ENCODE measurements at regions not wholly inside any gene's neighbourhood (a gene's known extent, or its start where the extent isn't known, plus 50 kb on each side); places are given as distances from the start of the nearest gene placed in this dataset.

GRCh38 chr4:1574601-1575417 lies 109.3 kb downstream of the FAM53A start:
- TF ChIP-seq CTCF (conservative IDR thresholded peaks at IDR 0.05; ENCODE audit: low read length) (no peak), EZH2phosphoT487 (IDR thresholded peaks at IDR 0.05; ENCODE audit: borderline replicate concordance, low read depth, low read length) (no peak)

Measured in OCI-LY7 (cell line).